ENCODE measurements at regions not wholly inside any gene's neighbourhood (a gene's known extent, or its start where the extent isn't known, plus 50 kb on each side); places are given as distances from the start of the nearest gene placed in this dataset.
"Not testable (repeated sequence)": the region's sequence is repeated elsewhere in the genome, so short reads cannot be mapped to it uniquely, and the experiment has no call there.

- no peak for DNase-seq (ENCODE audit: low read depth in 2 of 2)
Observed at GRCh38 chr14:105856676-105857219, 330.4 kb downstream of the TMEM121 start.

- no peak for DNase-seq (ENCODE audit: low read depth in 2 of 2)
Observed at GRCh38 chr14:105857220-105857825, 330.9 kb downstream of the TMEM121 start.

GRCh38 chr14:105857826-105858675 is 331.7 kb downstream of the TMEM121 start:
- DNase-seq (ENCODE audit: low read depth in 2 of 2): no peak

GRCh38 chr14:105858676-105859025 is 332.3 kb downstream of the TMEM121 start:
- DNase-seq (ENCODE audit: low read depth in 2 of 2): no peak

GRCh38 chr14:105859073-105859716 is 332.8 kb downstream of the TMEM121 start:
- not testable (repeated sequence) for DNase-seq (ENCODE audit: low read depth in 2 of 2)

GRCh38 chr14:105859717-105860614 is 333.6 kb downstream of the TMEM121 start:
- no peak for DNase-seq (ENCODE audit: low read depth in 2 of 2)

GRCh38 chr14:105860615-105861580 is 334.5 kb downstream of the TMEM121 start:
- DNase-seq (ENCODE audit: low read depth in 2 of 2): no peak

GRCh38 chr14:105861985-105862465 is 335.6 kb downstream of the TMEM121 start:
- DNase-seq (ENCODE audit: low read depth in 2 of 2): no peak

- DNase-seq (ENCODE audit: low read depth in 2 of 2): no peak
Observed at GRCh38 chr14:105862581-105863239, 336.3 kb downstream of the TMEM121 start.

GRCh38 chr14:105863296-105864108 is 337.1 kb downstream of the TMEM121 start:
- no peak for DNase-seq (ENCODE audit: low read depth in 2 of 2)

GRCh38 chr14:105864116-105864515 is 337.7 kb downstream of the TMEM121 start:
- DNase-seq (ENCODE audit: low read depth in 2 of 2): no peak

- no peak for DNase-seq (ENCODE audit: low read depth in 2 of 2)
Observed at GRCh38 chr14:105864651-105865265, 338.4 kb downstream of the TMEM121 start.

GRCh38 chr14:105865266-105865903 is 339.0 kb downstream of the TMEM121 start:
- DNase-seq (ENCODE audit: low read depth in 2 of 2): no peak

GRCh38 chr14:105865904-105866840 is 339.8 kb downstream of the TMEM121 start:
- DNase-seq (ENCODE audit: low read depth in 2 of 2): no peak

GRCh38 chr14:105866841-105867321 is 340.5 kb downstream of the TMEM121 start:
- no peak for DNase-seq (ENCODE audit: low read depth in 2 of 2)

- DNase-seq (ENCODE audit: low read depth in 2 of 2): no peak
Observed at GRCh38 chr14:105867961-105868599, 341.7 kb downstream of the TMEM121 start.

All from stimulated activated CD8-positive, alpha-beta memory T cell treated with anti-CD3 and anti-CD28 coated beads, Interleukin-7, amount 100 ng/mL, for 1 hour (primary cell).